Activated CD4-positive, alpha-beta memory T cell treated with anti-CD3 and anti-CD28 coated beads, Interleukin-2, amount 10 ng/mL, durations not matched to agents 7 days and 5 days (primary cell): ENCODE measurements at regions not wholly inside any gene's neighbourhood (a gene's known extent, or its start where the extent isn't known, plus 50 kb on each side); places are given as distances from the start of the nearest gene placed in this dataset.

Source experiments
- CTCF ChIA-PET: fragments of 350-600 bp; sonication (Branson Sonifier 250); formaldehyde crosslinking; loops from one replicate; lab custom pipeline; 2021; ENCODE audit warnings: antibody characterized with exemption, inconsistent platforms; lab: Charles Lee
- POLR2A ChIA-PET: fragments of 350-600 bp; sonication (Branson Sonifier 250); formaldehyde crosslinking; loops from one replicate; lab custom pipeline; 2021; ENCODE audit warnings: antibody characterized with exemption; lab: Charles Lee
- DNase-seq: peaks from one replicate; pipeline ENCODE4 v3.0.0-alpha.2; 2020
- H3K27ac Mint-ChIP-seq: one replicate; pipeline ENCODE4 v1.8.0; 2021; ENCODE audit warnings: mild to moderate bottlenecking, mixed read lengths
- H3K27me3 Mint-ChIP-seq: one replicate; pipeline ENCODE4 v1.8.0; 2021; ENCODE audit warnings: mixed read lengths
- H3K36me3 Mint-ChIP-seq: one replicate; pipeline ENCODE4 v1.8.0; 2021; ENCODE audit warnings: low read depth, mixed read lengths
- H3K4me1 Mint-ChIP-seq: one replicate; pipeline ENCODE4 v1.8.0; 2021; ENCODE audit warnings: mixed read lengths
- H3K4me3 Mint-ChIP-seq: one replicate; pipeline ENCODE4 v1.8.0; 2021; ENCODE audit warnings: mild to moderate bottlenecking, mixed read lengths
- H3K9me3 Mint-ChIP-seq: one replicate; pipeline ENCODE4 v1.8.0; 2021; ENCODE audit warnings: mixed read lengths

DNA sequence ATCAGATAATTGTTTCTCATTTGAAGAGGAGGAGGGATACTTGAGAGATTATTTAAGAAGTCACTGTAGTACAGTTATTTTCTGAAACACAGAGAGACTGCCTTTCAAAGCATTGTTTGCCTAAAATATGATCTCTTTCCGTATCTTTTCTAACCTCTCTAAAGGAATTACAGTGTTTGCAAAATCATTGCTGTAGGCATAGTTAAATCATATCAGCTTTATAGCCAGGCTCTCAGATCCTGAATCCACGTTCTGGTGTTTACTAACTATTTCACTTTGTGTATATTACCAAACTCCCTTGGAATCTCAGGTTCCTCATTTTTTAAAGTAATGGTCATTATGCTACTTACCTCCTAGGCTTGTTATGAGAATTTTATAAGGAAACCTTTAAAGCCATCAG is 1151.6 kb upstream of the CDH9 start:
- ChIA-PET POLR2A (interaction anchor here (0.7 kb wide), 1 partner anchor 595 kb away, joined by 3 read pairs; no protein-coding TSS in a partner anchor), CTCF (no interaction called here)
- no peak for DNase-seq
- Mint-ChIP-seq H3K36me3 (no peaks in the 10 kb centered on the region), H3K4me1 (no peaks in the 10 kb centered on the region), H3K4me3 (no peak overlapping the region), H3K27me3 (no peaks in the 10 kb centered on the region), H3K27ac (no peak overlapping the region), H3K9me3 (peaks cover 5% of the 10 kb centered on the region)

DNA sequence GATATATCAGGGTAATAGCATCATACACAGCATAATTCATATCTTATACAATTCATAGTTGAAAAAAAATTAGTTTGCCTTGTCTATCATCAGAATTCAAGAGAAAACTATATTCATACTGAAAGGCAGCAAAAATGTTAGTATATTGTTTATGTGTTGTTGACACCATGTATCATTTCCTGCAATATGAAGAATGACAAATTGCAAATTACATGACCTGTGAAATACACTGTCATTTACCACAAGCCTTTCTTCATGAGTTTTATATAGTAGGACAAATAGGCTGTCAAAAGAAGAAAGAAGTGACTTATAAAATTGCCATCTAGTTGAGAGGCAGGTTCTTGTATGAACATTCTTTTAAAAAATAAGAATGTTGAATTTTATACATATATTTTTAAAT is 1136.3 kb upstream of the CDH9 start:
- Mint-ChIP-seq H3K4me1 (no peaks in the 10 kb centered on the region), H3K9me3 (peaks cover 10% of the 10 kb centered on the region), H3K4me3 (no peak overlapping the region), H3K27ac (no peak overlapping the region), H3K36me3 (no peaks in the 10 kb centered on the region), H3K27me3 (no peaks in the 10 kb centered on the region)
- POLR2A ChIA-PET, result no interaction called here
- CTCF ChIA-PET, result no interaction called here
- DNase-seq, result no peak

DNA sequence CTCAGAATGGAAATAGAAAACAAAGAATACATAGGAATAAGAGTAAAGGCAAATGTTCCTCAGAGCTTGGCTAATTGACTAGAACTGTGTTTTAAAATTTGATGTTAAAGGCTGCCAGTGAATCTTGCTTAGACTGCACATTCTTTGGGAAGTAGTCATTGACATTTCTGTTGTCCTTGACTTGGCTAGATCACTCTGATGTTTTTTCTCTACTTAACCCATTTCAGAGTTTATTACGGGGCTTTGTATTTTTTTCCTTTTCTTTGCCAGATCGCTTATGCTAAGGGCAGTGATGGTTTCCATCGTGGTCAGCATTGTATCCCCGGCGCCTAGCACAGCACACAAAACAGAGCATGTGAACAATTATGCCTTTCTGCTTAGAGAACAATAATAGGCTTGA is 1126.7 kb upstream of the CDH9 start:
- Mint-ChIP-seq H3K27me3 (no peaks in the 10 kb centered on the region), H3K4me1 (no peaks in the 10 kb centered on the region), H3K27ac (no peak overlapping the region), H3K9me3 (peaks cover 5% of the 10 kb centered on the region), H3K36me3 (no peaks in the 10 kb centered on the region), H3K4me3 (no peak overlapping the region)
- POLR2A ChIA-PET, result no interaction called here
- DNase-seq, result no peak
- CTCF ChIA-PET, result no interaction called here

DNA sequence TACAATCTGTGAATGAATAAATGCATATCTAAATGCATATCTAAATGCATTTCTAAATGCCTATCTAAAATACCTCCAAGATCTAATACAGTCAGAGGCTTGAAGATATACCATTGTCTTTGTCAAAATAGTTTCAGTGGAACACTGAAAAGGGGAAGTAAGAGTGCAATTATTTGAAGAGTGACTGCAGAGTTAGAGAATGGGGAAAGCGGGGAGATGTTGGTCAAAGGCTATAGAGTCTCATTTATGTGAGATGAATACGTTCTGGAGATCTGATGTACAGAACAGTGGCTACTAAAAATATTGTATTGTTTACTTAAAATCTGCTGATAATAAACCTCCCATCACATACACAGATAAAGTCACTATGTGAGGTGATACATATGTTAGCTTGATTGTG is 1126.2 kb upstream of the CDH9 start:
- POLR2A ChIA-PET, result no interaction called here
- Mint-ChIP-seq H3K4me3 (no peak overlapping the region), H3K4me1 (no peaks in the 10 kb centered on the region), H3K27ac (no peak overlapping the region), H3K27me3 (no peaks in the 10 kb centered on the region), H3K9me3 (peaks cover 6% of the 10 kb centered on the region), H3K36me3 (no peaks in the 10 kb centered on the region)
- no peak for DNase-seq
- CTCF ChIA-PET, result no interaction called here

DNA sequence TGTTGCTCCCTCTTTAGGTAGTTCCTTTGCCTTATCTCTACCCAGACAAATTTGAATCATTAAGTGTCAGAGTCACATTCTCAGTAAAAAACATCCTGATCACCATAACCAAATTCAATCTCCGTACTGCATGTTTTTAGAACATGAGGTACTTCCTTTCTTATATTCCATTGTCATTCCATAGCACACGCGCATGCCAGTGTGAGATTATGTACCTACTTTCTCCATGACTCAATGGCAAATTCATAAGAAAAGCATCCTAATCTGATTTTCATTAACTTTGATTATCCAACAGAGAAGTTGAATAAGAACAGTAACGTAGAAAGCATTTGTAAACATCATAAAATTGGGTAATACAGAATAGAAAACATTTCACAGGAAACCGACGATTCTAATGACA is 1118.6 kb upstream of the CDH9 start:
- ChIA-PET POLR2A (no interaction called here), CTCF (no interaction called here)
- Mint-ChIP-seq H3K36me3 (no peaks in the 10 kb centered on the region), H3K27ac (no peak overlapping the region), H3K4me3 (no peak overlapping the region), H3K9me3 (peaks cover 12% of the 10 kb centered on the region), H3K4me1 (no peaks in the 10 kb centered on the region), H3K27me3 (no peaks in the 10 kb centered on the region)
- DNase-seq, result no peak

DNA sequence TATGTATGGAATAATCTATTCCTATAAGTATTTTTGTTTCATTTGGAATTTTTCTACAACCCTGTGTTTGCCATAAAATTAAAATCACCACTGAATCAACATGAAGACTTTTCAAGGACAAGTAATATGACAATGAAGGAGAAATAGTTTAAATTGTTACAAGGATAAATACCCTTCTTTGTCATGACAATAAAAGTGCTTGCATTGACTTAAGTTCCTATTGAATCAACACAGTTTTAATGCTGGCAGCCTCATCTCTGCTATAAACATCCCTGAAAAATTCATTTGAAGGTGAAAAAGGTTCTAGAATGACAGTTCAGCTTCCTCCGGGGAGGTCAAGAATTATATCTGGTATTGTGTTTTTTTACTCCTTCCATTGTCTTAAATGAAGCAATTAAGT is 1105.1 kb upstream of the CDH9 start:
- DNase-seq, result no peak
- H3K9me3 Mint-ChIP-seq, result peaks cover 6% of the 10 kb centered on the region
- H3K4me3 Mint-ChIP-seq, result no peak overlapping the region
- H3K27ac Mint-ChIP-seq, result no peak overlapping the region
- H3K36me3 Mint-ChIP-seq, result no peaks in the 10 kb centered on the region
- CTCF ChIA-PET, result no interaction called here
- no peaks in the 10 kb centered on the region for H3K4me1 Mint-ChIP-seq
- H3K27me3 Mint-ChIP-seq, result no peaks in the 10 kb centered on the region
- POLR2A ChIA-PET, result no interaction called here

DNA sequence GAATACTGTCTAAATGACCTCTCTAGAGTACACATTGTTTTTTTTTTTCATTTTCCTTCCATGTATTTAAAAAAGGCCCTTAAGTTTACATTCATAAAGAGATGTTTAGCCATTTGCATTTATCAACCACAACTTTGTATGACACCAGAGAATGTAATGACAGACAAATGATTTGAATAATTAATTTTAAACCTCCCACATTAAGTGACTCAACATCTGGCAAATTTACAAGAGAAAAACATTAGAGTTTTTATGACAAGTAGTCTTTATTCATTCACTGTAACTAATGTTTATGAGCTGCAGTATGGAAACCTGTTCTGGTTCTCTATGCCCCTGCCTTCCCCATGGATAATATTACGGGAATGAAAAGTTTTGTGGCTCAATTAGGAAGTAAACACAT is 1093.8 kb upstream of the CDH9 start:
- CTCF ChIA-PET, result no interaction called here
- Mint-ChIP-seq H3K27ac (no peak overlapping the region), H3K4me3 (no peak overlapping the region), H3K27me3 (no peaks in the 10 kb centered on the region), H3K4me1 (no peaks in the 10 kb centered on the region), H3K9me3 (peaks cover 15% of the 10 kb centered on the region), H3K36me3 (no peaks in the 10 kb centered on the region)
- no peak for DNase-seq
- POLR2A ChIA-PET, result no interaction called here

DNA sequence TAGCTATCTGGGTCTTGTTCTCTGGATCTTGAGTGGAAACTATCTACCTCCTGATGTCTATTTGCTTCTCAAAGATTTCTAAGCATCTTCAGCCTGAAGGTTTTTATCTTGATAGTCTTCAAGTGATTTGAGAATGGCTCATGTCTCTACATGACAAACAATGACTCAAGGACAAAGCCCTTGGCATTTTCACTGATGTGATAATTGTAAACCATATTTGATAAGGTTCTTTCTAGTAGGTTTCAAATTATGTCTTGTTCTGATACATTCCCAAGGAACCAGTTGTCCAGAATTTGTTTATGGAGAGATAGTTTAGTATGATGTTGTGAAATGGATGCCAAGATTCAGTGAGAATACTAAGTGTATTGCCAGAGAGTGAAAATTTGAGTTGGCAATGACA is 1079.3 kb upstream of the CDH9 start:
- H3K36me3 Mint-ChIP-seq, result no peaks in the 10 kb centered on the region
- H3K9me3 Mint-ChIP-seq, result peaks cover 23% of the 10 kb centered on the region
- H3K27ac Mint-ChIP-seq, result no peak overlapping the region
- CTCF ChIA-PET, result no interaction called here
- no peaks in the 10 kb centered on the region for H3K27me3 Mint-ChIP-seq
- no peak for DNase-seq
- H3K4me3 Mint-ChIP-seq, result no peak overlapping the region
- H3K4me1 Mint-ChIP-seq, result no peaks in the 10 kb centered on the region
- POLR2A ChIA-PET, result no interaction called here

DNA sequence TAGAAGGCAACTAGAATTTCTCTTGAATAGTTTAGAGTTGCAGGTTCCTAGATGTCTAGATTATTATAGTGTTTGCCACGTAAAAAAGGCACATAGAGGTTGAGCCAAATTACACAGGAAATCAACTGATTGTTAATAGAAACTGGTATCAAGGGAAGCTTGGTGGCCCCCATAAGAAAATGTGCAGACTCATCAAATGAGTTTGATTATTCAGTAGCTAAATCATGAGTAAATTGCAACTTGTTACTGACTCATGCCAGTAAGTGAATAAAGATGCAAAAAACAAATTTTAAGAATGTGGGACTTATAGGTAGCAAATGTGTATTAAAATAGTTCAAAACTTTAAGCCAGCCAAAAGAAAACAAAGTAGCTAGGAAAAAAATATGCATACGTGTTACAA is 1078.9 kb upstream of the CDH9 start:
- H3K27me3 Mint-ChIP-seq, result no peaks in the 10 kb centered on the region
- H3K36me3 Mint-ChIP-seq, result no peaks in the 10 kb centered on the region
- DNase-seq, result no peak
- ChIA-PET POLR2A (no interaction called here), CTCF (no interaction called here)
- H3K27ac Mint-ChIP-seq, result no peak overlapping the region
- peaks cover 23% of the 10 kb centered on the region for H3K9me3 Mint-ChIP-seq
- no peaks in the 10 kb centered on the region for H3K4me1 Mint-ChIP-seq
- H3K4me3 Mint-ChIP-seq, result no peak overlapping the region

DNA sequence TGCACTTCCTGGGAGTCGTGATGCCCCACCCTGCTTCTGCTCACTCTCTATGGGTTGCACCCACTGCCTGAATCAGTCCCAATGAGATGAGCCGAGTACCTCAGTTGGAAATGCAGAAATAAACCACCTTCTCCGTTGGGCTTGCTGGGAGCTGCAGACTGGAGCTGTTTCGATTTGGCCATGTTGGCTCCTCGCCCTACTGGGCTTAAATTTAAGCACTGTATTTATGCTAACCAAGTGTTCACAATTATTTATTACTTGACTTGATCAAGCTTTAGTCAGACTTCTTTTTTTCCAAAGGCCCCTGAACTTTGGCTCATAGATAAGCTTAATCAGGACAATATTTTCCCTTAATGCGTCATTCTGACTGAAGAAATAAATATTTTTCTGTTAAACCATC is 1072.4 kb upstream of the CDH9 start:
- H3K36me3 Mint-ChIP-seq, result no peaks in the 10 kb centered on the region
- H3K27ac Mint-ChIP-seq, result no peak overlapping the region
- H3K4me3 Mint-ChIP-seq, result no peak overlapping the region
- CTCF ChIA-PET, result no interaction called here
- POLR2A ChIA-PET, result no interaction called here
- peaks cover 9% of the 10 kb centered on the region for H3K9me3 Mint-ChIP-seq
- H3K27me3 Mint-ChIP-seq, result no peaks in the 10 kb centered on the region
- H3K4me1 Mint-ChIP-seq, result no peaks in the 10 kb centered on the region
- DNase-seq, result no peak

DNA sequence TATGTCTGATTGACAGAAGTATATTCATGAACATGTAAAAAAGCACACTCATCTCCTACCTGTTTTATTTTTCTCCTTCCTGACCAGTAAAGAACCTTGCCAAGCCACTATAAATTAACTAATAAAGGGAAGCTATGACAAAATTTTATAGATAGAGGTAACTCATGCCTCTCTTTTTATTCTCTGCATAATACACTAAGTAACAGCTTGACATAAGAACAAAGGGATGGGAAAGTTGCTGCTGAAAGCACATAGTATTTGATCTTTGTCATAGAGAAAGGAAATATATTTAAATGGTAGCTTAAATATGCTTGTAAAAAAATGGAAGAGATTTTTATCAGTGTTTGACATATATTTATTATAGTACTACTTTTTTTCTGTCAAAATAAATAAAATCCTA is 1065.7 kb upstream of the CDH9 start:
- CTCF ChIA-PET, result no interaction called here
- H3K27me3 Mint-ChIP-seq, result no peaks in the 10 kb centered on the region
- POLR2A ChIA-PET, result no interaction called here

DNA sequence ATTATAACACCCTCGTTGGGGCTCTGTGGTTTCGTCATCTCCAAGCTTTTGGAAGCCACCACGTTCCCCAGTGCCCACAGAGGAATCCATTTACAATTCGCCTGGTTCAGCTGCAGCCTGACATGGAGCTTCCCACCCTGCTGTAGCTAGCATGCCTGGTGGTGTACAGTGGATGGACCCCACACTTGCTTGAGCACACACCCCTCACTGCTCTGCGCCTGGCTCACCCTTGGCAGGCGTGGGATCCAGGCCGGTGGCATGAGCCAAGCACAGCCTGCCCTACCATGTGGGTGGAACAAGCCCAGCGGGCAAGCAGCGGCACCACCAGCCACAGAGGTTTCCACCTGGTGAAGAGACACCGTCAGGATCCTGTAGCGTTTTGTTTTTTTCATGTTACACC is 1045.7 kb upstream of the CDH9 start:
- Mint-ChIP-seq H3K36me3 (no peaks in the 10 kb centered on the region), H3K9me3 (peaks cover 6% of the 10 kb centered on the region), H3K27me3 (no peaks in the 10 kb centered on the region), H3K27ac (no peak overlapping the region), H3K4me3 (no peak overlapping the region), H3K4me1 (no peaks in the 10 kb centered on the region)
- no peak for DNase-seq
- ChIA-PET POLR2A (no interaction called here), CTCF (no interaction called here)

More for the DNA sequence above, 1065.7 kb upstream of the CDH9 start:
- no peaks in the 10 kb centered on the region for H3K4me1 Mint-ChIP-seq
- no peak for DNase-seq
- no peak overlapping the region for H3K27ac Mint-ChIP-seq
- no peak overlapping the region for H3K4me3 Mint-ChIP-seq
- peaks cover 2% of the 10 kb centered on the region for H3K9me3 Mint-ChIP-seq
- H3K36me3 Mint-ChIP-seq, result no peaks in the 10 kb centered on the region

DNA sequence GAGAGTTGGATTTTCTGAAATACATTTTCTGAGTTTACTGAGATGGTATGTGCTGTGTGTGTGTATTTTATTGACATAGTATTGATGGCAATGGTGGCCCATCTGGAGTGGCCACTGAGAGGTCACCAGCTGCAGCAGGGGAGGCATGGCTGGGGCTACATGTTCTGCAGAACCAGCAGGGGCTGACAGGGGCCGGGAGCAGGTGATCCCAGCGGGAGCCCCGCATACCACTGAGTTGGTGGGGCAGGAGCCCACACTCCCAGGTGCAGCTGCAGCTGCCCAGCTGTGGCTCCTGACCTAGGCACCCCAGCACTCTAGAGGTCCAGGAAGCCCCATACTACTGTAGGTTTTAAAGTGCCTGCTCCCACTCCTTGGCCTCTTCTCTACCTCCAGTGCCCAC is 1044.2 kb upstream of the CDH9 start:
- H3K9me3 Mint-ChIP-seq, result peaks cover 7% of the 10 kb centered on the region
- no peak for DNase-seq
- no peaks in the 10 kb centered on the region for H3K27me3 Mint-ChIP-seq
- H3K4me3 Mint-ChIP-seq, result no peak overlapping the region
- H3K36me3 Mint-ChIP-seq, result no peaks in the 10 kb centered on the region
- H3K4me1 Mint-ChIP-seq, result no peaks in the 10 kb centered on the region
- ChIA-PET CTCF (no interaction called here), POLR2A (no interaction called here)
- H3K27ac Mint-ChIP-seq, result no peak overlapping the region

DNA sequence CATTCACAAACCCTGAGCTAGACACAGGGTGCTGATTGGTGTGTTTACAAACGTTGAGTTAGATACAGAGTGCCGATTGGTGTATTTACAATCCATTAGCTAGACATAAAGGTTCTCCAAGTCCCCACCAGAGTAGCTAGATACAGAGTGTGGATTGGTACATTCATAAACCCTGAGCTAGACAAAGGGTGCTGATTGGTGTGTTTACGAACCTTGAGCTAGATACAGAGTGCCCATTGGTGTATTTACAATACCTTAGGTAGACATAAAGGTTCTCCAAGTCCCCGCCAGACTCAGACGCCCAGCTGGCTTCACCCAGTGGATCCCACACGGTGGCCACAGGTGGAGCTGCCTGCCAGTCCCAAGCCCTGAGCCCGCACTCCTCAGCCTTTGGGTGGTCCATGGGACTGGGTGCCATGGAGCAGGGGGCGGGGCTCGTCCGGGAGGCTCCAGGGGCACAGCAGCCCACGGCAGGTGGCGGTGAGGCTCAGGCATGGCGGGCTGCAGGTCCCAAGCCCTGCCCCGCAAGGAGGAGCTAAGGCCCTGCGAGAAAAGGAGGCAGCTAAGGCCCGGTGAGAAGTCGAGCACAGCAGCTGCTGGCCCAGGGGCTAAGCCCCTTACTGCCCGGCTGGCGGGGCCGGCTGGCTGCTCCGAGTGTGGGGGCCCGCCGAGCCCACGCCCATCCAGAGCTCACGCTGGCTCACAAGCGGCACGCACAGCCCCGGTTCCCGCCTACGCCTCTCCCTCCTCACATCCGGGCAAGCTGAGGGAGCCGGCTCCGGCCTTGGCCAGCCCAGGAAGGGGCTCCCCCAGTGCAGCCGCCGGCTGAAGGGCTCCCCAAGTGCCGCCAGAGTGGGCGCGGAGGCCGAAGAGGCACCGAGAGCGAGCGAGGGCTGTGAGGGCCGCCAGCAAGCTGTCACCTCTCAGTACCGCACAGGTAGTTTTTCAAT is 1039.2 kb upstream of the CDH9 start:
- Mint-ChIP-seq H3K4me1 (no peaks in the 10 kb centered on the region), H3K27ac (no peak overlapping the region), H3K4me3 (no peak overlapping the region), H3K36me3 (no peaks in the 10 kb centered on the region), H3K27me3 (no peaks in the 10 kb centered on the region), H3K9me3 (peaks cover 15% of the 10 kb centered on the region)
- no peak for DNase-seq
- ChIA-PET POLR2A (no interaction called here), CTCF (no interaction called here)
